ENCODE measurements at regions not wholly inside any gene's neighbourhood (a gene's known extent, or its start where the extent isn't known, plus 50 kb on each side); places are given as distances from the start of the nearest gene placed in this dataset.

GRCh38 chr16:86306011-86306644 is 204.2 kb upstream of the FOXF1 start:
- TF ChIP-seq TEAD4 (IDR thresholded peaks at IDR 0.05): no peak
- TF ChIP-seq CEBPB (IDR thresholded peaks at IDR 0.05): no peak
- TF ChIP-seq FOXM1 (IDR thresholded peaks at IDR 0.05; ENCODE audit: borderline replicate concordance, low read depth): no peak
- TF ChIP-seq EGR1 (IDR thresholded peaks at IDR 0.05): no peak
- TF ChIP-seq EP300 (IDR thresholded peaks at IDR 0.05; ENCODE audit: borderline replicate concordance): no peak
- no peak for TF ChIP-seq YY1 (IDR thresholded peaks at IDR 0.05; ENCODE audit: low read depth)
- no peak for TF ChIP-seq TCF12 (IDR thresholded peaks at IDR 0.05; ENCODE audit: low read depth)
- TF ChIP-seq NFIC (IDR thresholded peaks at IDR 0.05): no peak
- no peak for TF ChIP-seq MAX (IDR thresholded peaks at IDR 0.05)
- no peak for TF ChIP-seq CREB1 (IDR thresholded peaks at IDR 0.05; ENCODE audit: low read depth)
- TF ChIP-seq ZBTB7A (IDR thresholded peaks at IDR 0.05; ENCODE audit: low read depth): no peak
- no peak for TF ChIP-seq TAF1 (IDR thresholded peaks at IDR 0.05; ENCODE audit: low read depth)

GRCh38 chr16:86306811-86307513 is 203.4 kb upstream of the FOXF1 start:
- no peak for TF ChIP-seq FOXM1 (IDR thresholded peaks at IDR 0.05; ENCODE audit: borderline replicate concordance, low read depth)
- no peak for TF ChIP-seq ZBTB7A (IDR thresholded peaks at IDR 0.05; ENCODE audit: low read depth)
- no peak for TF ChIP-seq USF1 (IDR thresholded peaks at IDR 0.05)
- TF ChIP-seq NFIC (IDR thresholded peaks at IDR 0.05): no peak
- TF ChIP-seq EGR1 (IDR thresholded peaks at IDR 0.05): no peak
- TF ChIP-seq YY1 (IDR thresholded peaks at IDR 0.05; ENCODE audit: low read depth): no peak
- no peak for TF ChIP-seq TEAD4 (IDR thresholded peaks at IDR 0.05)
- no peak for TF ChIP-seq RAD21 (IDR thresholded peaks at IDR 0.05; ENCODE audit: low read depth)
- TF ChIP-seq CREB1 (IDR thresholded peaks at IDR 0.05; ENCODE audit: low read depth): no peak
- no peak for TF ChIP-seq REST (IDR thresholded peaks at IDR 0.05; ENCODE audit: low read depth)
- TF ChIP-seq CEBPB (IDR thresholded peaks at IDR 0.05): no peak
- no peak for TF ChIP-seq TAF1 (IDR thresholded peaks at IDR 0.05; ENCODE audit: low read depth)
- TF ChIP-seq TCF12 (IDR thresholded peaks at IDR 0.05; ENCODE audit: low read depth): no peak
- TF ChIP-seq MAX (IDR thresholded peaks at IDR 0.05): no peak
- TF ChIP-seq EP300 (IDR thresholded peaks at IDR 0.05; ENCODE audit: borderline replicate concordance): no peak

- TF ChIP-seq RAD21 (IDR thresholded peaks at IDR 0.05; ENCODE audit: low read depth) (no peak), YY1 (IDR thresholded peaks at IDR 0.05; ENCODE audit: low read depth) (no peak), FOXM1 (IDR thresholded peaks at IDR 0.05; ENCODE audit: borderline replicate concordance, low read depth) (no peak), ZBTB7A (IDR thresholded peaks at IDR 0.05; ENCODE audit: low read depth) (no peak), CREB1 (IDR thresholded peaks at IDR 0.05; ENCODE audit: low read depth) (no peak), EGR1 (IDR thresholded peaks at IDR 0.05) (no peak), REST (IDR thresholded peaks at IDR 0.05; ENCODE audit: low read depth) (no peak)
Measured at GRCh38 chr16:86307514-86307903, 202.8 kb upstream of the FOXF1 start.

GRCh38 chr16:86308514-86308913 is 201.8 kb upstream of the FOXF1 start:
- TF ChIP-seq CREB1 (IDR thresholded peaks at IDR 0.05; ENCODE audit: low read depth) (no peak), EP300 (IDR thresholded peaks at IDR 0.05; ENCODE audit: borderline replicate concordance) (no peak), CEBPB (IDR thresholded peaks at IDR 0.05) (no peak), YY1 (IDR thresholded peaks at IDR 0.05; ENCODE audit: low read depth) (no peak), NFIC (IDR thresholded peaks at IDR 0.05) (no peak), FOXM1 (IDR thresholded peaks at IDR 0.05; ENCODE audit: borderline replicate concordance, low read depth) (no peak), ZBTB7A (IDR thresholded peaks at IDR 0.05; ENCODE audit: low read depth) (no peak), TCF12 (IDR thresholded peaks at IDR 0.05; ENCODE audit: low read depth) (no peak), TEAD4 (IDR thresholded peaks at IDR 0.05) (no peak), USF1 (IDR thresholded peaks at IDR 0.05) (no peak), REST (IDR thresholded peaks at IDR 0.05; ENCODE audit: low read depth) (no peak), TAF1 (IDR thresholded peaks at IDR 0.05; ENCODE audit: low read depth) (no peak), EGR1 (IDR thresholded peaks at IDR 0.05) (no peak), RAD21 (IDR thresholded peaks at IDR 0.05; ENCODE audit: low read depth) (no peak), MAX (IDR thresholded peaks at IDR 0.05) (no peak)

Measured in Ishikawa (cell line).